Tibial nerve (tissue), 4 donors: ENCODE measurements at regions not wholly inside any gene's neighbourhood (a gene's known extent, or its start where the extent isn't known, plus 50 kb on each side); places are given as distances from the start of the nearest gene placed in this dataset.

Source experiments
- DNase-seq, 2 donors: peaks; one replicate each; pipeline ENCODE4 v3.0.0-alpha.2; 2019; ENCODE audit warnings: low spot score in 2 of 2
- H3K27ac ChIP-seq, 4 donors: fragments of 200-600 bp; sonication (generic) in 3 of 4; one replicate each; pipeline ENCODE4 v1.5.1; 2017 to 2019; ENCODE audit warnings: mild to moderate bottlenecking in 1 of 4
- H3K27me3 ChIP-seq, 2 donors: fragments of 200-600 bp; sonication (generic) in 1 of 2; one replicate each; pipeline versions ENCODE4 v1.5.1 to v1.6.0; 2017 to 2019
- H3K36me3 ChIP-seq, 3 donors: fragments of 200-600 bp; sonication (generic); one replicate each; pipeline ENCODE4 v1.5.1; 2018 to 2019
- H3K4me1 ChIP-seq, 4 donors: fragments of 200-600 bp; sonication (generic) in 3 of 4; one replicate each; pipeline ENCODE4 v1.5.1; 2017 to 2019
- H3K4me3 ChIP-seq, 4 donors: fragments of 200-600 bp; sonication (generic) in 3 of 4; one replicate each; pipeline ENCODE4 v1.5.1; 2017 to 2019; ENCODE audit warnings: mild to moderate bottlenecking in 1 of 4, moderate library complexity in 1 of 4
- H3K9me3 ChIP-seq, 4 donors: fragments of 200-600 bp; sonication (generic) in 3 of 4; one replicate each; pipeline ENCODE4 v1.5.1; 2017 to 2019
- CTCF ChIP-seq, 5 experiments: fragments of 200-600 bp in 3 of 5; fragments of 450-650 bp in 2 of 5; sonication (generic) in 3 of 5; IDR thresholded peaks; one replicate each; pipeline ENCODE4 v1.5.1; 2016 to 2019; ENCODE audit warnings: antibody characterized with exemption in 5 of 5, mild to moderate bottlenecking in 3 of 5, moderate library complexity in 2 of 5
- EP300 ChIP-seq, 2 donors: sonication (generic); formaldehyde crosslinking; IDR thresholded peaks; one replicate each; pipeline ENCODE4 v1.6.1; 2017; ENCODE audit warnings: antibody characterized with exemption in 2 of 2, mild to moderate bottlenecking in 1 of 2
- POLR2A ChIP-seq, 2 donors: fragments of 450-650 bp; IDR thresholded peaks; one replicate each; pipeline ENCODE4 v1.6.1; 2017; ENCODE audit warnings: antibody characterized with exemption in 2 of 2, mild to moderate bottlenecking in 2 of 2, moderate library complexity in 2 of 2
- WGBS, 2 donors: methylation state at CpG; one replicate each; pipeline ENCODE4 v1.1.5; 2018; 5-methylcytosine and 5-hydroxymethylcytosine counted together

GRCh38 chr10:123409884-123410283 is 255.7 kb downstream of the BUB3 start:
- Histone ChIP-seq H3K27ac (no peak overlapping the region), H3K36me3 (no peaks in the 10 kb centered on the region), H3K4me3 (no peak overlapping the region), H3K27me3 (no peaks in the 10 kb centered on the region), H3K9me3 (peaks cover 0 to 4% (median 0%) of the 10 kb centered on the region in 4 donors), H3K4me1 (no peaks in the 10 kb centered on the region)
- TF ChIP-seq EP300 (IDR thresholded peaks at IDR 0.05) (no peak), CTCF (IDR thresholded peaks at IDR 0.05) (no peak), POLR2A (IDR thresholded peaks at IDR 0.05) (no peak)
- no peak for DNase-seq
- 77 to 92% methylated on average over 6 of the region's 6 CpGs for WGBS, 2 donors

- no peak for DNase-seq
- no peaks in the 10 kb centered on the region for H3K27me3 ChIP-seq
- no peak for TF ChIP-seq POLR2A (IDR thresholded peaks at IDR 0.05)
- TF ChIP-seq EP300 (IDR thresholded peaks at IDR 0.05) = no peak
- TF ChIP-seq CTCF (IDR thresholded peaks at IDR 0.05) = peak in 1 of 5 experiments; percentile 3
- no peaks in the 10 kb centered on the region for H3K4me1 ChIP-seq
- no peaks in the 10 kb centered on the region for H3K9me3 ChIP-seq
- H3K36me3 ChIP-seq = no peaks in the 10 kb centered on the region
- no peak overlapping the region for H3K27ac ChIP-seq
- H3K4me3 ChIP-seq = no peak overlapping the region
- 83 to 88% methylated on average over 2 of the region's 2 CpGs for WGBS, 2 donors
These were observed 252.8 kb upstream of the GPR26 start for GRCh38 chr10:123413353-123413752.

- Histone ChIP-seq H3K4me3 (no peak overlapping the region), H3K4me1 (no peaks in the 10 kb centered on the region), H3K36me3 (no peaks in the 10 kb centered on the region), H3K27me3 (no peaks in the 10 kb centered on the region), H3K27ac (no peak overlapping the region), H3K9me3 (no peaks in the 10 kb centered on the region)
- DNase-seq = no peak
- TF ChIP-seq POLR2A (IDR thresholded peaks at IDR 0.05) (no peak), CTCF (IDR thresholded peaks at IDR 0.05) (no peak), EP300 (IDR thresholded peaks at IDR 0.05) (no peak)
- 66 to 75% methylated on average over 4 of the region's 4 CpGs for WGBS, 2 donors
These were observed 250.6 kb upstream of the GPR26 start for GRCh38 chr10:123415523-123415922.

GRCh38 chr10:123417414-123417813 is 248.7 kb upstream of the GPR26 start:
- Histone ChIP-seq H3K4me1 (no peaks in the 10 kb centered on the region), H3K4me3 (no peak overlapping the region), H3K27ac (no peak overlapping the region), H3K27me3 (no peaks in the 10 kb centered on the region), H3K36me3 (no peaks in the 10 kb centered on the region), H3K9me3 (no peaks in the 10 kb centered on the region)
- no peak for TF ChIP-seq POLR2A (IDR thresholded peaks at IDR 0.05)
- TF ChIP-seq EP300 (IDR thresholded peaks at IDR 0.05) = no peak
- no peak for TF ChIP-seq CTCF (IDR thresholded peaks at IDR 0.05)
- no peak for DNase-seq
- WGBS, 2 donors = 68 to 80% methylated on average over 2 of the region's 2 CpGs

- DNase-seq = no peak
- H3K9me3 ChIP-seq = no peaks in the 10 kb centered on the region
- WGBS, 2 donors = 72 to 86% methylated on average over 2 of the region's 2 CpGs
- TF ChIP-seq POLR2A (IDR thresholded peaks at IDR 0.05) = no peak
- no peak for TF ChIP-seq EP300 (IDR thresholded peaks at IDR 0.05)
- no peak for TF ChIP-seq CTCF (IDR thresholded peaks at IDR 0.05)
- H3K4me1 ChIP-seq = no peaks in the 10 kb centered on the region
- H3K4me3 ChIP-seq = no peak overlapping the region
- no peak overlapping the region for H3K27ac ChIP-seq
- H3K36me3 ChIP-seq = no peaks in the 10 kb centered on the region
- H3K27me3 ChIP-seq = no peaks in the 10 kb centered on the region
These were observed 244.7 kb upstream of the GPR26 start for GRCh38 chr10:123421461-123421860.
